HG02798 (cell line): ENCODE measurements at regions not wholly inside any gene's neighbourhood (a gene's known extent, or its start where the extent isn't known, plus 50 kb on each side); places are given as distances from the start of the nearest gene placed in this dataset.
"Not testable (repeated sequence)": the region's sequence is repeated elsewhere in the genome, so short reads cannot be mapped to it uniquely, and the experiment has no call there.

Experiments used
- ATAC-seq: cut with Tn5 transposase; IDR thresholded peaks from one replicate; pipeline ENCODE4 v1.9.1; 2021; ENCODE audit warnings: mild to moderate bottlenecking; ENCODE audit not compliant: unreplicated experiment, poor library complexity

DNA sequence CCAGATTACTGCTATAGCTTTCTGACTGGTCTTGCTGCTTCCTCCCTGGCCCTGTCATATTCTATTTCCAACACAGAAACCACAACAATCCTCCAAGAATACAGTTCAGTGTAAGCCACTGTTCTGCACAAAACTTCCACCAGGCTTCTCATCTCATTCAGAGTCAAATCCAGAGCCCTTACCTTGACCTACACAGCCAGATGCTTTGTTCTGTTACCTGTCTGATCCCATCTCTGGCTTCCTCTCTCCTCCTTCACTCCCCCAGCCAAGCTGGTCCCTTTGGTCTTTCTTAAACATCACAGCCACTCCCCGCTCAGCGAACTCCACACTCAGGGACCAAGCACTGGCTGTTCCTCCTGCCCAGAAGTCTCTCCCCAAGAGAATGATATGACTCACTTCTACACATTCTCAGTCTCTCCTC is 84.8 kb upstream of the BMP2K start:
- ATAC-seq, result no peak

DNA sequence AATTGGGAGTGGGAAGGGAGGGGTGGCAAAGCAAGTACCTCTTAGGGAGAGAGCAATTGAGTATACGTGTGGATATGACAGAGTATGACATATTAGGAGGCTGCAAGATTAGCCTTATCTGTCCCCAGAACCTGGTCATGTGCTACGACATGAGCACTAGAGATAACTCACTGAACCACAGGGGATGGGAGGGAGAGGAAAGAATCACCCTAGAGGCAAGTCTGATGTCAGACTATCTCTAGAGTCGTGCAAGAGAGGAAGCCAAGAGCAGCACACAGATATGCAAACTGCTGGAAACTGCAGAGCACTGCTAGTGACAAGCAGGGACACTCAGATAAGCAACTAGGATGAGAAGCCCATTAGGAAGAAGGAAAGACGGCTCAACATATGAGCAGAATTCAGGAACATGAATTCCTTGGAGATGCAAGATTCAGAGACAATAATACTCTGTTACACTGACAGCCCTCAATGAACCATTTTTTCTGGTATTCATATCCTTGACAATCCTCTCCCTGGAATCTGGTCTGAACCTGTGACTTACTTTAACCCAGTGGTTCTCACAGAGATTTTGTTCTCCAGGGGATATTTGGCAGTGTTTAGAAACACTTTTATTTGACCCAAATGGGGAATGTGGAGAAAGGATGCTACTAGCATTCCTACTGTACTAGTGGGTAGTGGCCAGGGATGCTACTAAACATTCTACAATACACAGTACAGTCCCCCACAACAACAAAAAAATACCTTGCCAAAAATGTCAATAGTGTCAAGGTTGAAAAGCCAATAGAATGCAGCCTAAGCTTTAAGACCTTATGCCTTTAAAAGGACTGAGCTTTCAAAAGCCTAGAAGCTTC is 84.0 kb upstream of the BMP2K start:
- ATAC-seq, result peak; percentile 74

DNA sequence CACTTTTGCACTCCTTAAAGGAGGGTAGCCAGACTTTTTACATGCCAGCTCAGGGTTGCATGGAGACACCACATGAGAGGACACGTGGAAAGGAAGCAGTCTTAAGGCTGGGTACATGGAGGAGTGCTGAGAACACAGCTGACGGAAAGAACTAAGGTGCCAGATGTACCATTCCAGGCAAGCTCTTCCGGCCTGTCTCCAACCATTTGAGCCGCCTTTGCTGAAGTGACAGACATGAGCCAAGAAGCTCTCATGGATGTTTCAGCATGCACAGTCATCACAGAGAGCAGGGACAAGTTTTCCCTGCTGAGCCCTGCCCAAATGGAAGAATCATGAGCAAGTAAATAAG is 83.4 kb upstream of the BMP2K start:
- no peak for ATAC-seq

DNA sequence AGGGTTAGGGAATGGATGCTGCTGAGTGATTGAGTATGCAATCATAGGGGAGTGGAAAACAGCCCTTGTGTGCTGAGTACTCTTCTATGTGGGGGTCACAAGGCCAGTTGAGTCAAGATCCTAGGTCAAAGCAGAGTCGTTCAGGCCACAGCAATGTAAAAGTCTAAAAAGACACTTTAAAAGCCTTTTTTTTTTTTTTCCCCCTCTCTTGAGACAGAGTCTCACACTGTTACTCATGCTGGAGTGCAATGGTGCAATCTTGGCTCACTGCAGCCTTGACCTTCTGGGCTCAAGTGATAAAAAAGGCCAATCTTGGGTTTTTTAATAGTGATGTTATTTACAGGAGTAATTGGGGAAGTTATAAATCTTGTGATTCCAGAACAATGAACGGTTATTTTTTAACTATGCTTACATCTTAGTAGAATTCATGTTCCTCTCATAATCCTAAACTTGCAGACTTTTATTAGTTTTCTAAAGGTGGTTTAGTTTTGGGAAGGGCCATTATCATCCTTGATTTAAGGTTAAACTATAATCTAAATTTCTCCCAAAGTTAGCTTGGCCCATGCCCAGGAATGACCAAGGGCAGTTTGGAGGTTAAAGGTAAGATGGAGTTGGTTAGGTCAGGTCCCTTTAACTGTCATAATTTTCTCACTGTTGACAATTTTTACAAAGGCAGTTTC is 82.2 kb upstream of the BMP2K start:
- ATAC-seq, result no peak

DNA sequence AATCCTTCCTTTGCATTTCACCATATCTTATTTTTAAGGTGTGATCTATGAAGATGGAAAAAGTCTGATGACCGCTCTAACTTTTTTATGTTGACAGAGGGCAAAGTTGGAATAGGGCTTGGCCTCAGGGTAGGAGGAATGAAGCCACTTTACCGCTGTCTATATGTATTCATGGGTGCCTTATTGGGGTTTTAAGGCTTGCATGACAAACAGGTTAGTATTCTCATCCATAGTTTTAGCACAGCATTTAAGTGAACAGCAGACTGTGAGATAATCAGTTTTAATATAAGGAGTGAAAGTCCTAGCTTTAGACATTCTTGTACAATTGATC is 81.7 kb upstream of the BMP2K start:
- no peak for ATAC-seq

DNA sequence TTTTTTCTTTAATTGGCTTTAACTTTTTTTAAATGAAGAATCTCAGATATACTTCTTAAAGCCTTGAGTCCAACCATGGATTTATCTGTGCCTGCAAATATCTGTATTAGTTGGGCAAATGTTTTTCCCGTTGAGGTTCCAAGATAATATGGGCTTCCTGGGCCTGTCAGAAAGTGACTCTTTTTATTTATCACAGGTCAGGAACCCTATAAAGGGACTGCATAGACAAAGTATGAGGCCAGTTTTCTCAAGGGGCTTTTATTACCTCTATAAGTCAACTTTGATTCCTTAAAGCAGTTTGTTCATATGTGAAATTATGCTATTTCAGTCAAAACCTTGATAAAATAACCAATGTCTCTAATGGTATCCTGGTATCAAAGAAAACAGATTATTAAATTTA is 80.2 kb upstream of the BMP2K start:
- ATAC-seq, result no peak

DNA sequence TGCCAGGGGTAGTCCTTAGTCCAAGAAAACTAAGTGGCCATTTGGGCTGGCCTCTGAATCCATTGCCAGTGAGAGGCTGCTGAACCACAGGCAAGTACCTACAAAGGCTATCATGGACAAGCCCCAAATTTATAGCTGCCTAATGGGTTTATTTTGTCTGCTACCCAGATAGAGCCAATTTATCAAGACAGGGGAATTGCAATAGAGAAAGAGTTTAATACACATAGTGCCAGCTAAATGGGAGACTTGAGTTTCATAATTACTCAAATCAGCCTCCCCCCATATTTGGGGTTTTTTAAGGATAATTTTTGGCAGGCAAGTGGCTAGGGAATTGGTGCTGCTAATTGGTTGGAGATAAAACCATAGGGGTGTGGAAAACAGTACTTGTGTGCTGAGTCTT is 73.1 kb upstream of the BMP2K start:
- ATAC-seq, result no peak

DNA sequence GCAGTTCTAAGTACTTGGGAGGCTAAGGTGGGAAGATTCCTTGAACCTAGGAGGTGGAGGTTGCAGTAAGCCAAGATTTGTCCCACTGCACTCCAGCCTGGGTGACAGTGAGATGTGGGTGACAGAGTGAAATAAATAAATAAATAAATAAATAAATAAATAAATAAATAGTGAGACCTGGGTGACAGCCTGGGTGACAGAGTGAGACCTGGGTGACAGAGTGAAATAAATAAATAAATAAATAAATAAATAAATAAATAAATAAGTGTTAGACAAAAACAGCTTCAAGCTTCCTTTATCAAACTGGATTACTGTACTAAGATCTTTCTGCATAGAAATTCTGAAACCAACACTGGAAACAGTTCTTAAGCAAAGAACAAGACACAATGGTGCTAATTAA is 71.8 kb upstream of the BMP2K start:
- ATAC-seq, result no peak

DNA sequence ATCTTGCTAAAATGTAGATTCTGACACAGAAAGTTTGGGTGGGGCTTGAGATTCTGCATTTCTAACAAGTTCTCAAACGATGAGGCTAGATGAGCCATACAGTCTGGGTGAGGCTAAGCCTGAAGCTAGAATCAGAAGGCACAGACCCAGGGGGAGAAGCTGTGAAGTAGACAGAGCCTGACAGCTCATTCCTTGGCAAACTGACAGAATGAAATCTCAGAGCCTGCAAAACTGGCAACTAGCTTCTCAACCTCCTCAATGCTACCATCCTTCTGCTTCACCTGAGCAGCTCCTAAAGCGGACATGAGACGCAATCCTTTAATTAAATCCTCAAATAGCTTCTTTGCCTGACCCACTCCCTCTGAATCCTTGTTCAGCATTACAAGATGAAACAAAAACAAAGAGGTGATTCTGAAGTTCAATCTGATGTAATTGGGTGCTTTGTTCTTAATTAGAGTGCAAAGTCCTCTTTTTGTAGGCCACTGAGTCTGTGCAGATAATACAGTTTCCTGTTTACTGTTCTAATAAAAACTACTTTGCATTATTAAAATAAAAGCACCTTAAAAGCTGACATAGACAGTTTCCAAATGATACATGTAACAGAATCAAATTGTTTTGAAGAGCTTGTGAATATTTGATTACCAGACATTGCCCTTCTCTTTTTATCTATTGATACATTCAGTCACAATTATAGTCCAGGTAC is 71.0 kb upstream of the BMP2K start:
- no peak for ATAC-seq

DNA sequence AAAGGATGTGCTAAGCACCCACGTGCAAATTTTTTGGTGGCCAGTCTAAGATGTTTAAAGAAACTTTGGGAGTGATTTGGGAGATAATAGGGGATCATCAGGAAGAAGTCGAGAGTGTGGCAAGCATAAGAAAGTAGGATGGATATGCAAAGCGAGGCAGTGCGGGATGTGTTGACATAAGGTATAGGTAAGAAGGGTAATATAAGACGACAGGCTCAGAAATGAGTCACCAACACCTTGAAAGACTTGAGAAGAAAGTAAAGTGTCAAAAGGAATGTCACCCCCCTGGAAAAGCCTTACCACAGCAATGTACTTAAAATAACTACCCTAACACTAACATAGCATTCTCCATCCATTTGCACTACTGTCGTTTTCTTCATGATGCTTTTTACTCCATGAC is 69.8 kb upstream of the BMP2K start:
- ATAC-seq, result no peak

DNA sequence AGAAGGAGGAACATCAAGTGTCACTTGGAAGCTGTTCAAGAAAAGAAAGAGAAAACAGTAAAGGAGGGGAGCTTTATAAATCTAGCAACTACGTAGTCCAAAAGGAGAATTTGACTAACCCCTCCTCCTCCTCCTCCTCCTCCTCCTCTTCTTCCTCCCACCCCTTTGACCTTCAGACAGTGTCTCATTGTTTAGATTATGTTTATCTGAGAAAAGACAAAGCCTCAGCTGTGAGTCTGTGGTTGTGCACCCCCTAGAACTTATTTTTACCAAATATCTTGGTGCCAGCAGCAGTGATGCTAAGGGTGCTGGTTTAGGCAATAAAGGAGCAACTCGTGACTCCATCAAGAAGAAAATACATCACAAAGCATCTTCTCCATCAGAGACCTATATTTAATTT is 68.9 kb upstream of the BMP2K start:
- peak; percentile 65 for ATAC-seq

DNA sequence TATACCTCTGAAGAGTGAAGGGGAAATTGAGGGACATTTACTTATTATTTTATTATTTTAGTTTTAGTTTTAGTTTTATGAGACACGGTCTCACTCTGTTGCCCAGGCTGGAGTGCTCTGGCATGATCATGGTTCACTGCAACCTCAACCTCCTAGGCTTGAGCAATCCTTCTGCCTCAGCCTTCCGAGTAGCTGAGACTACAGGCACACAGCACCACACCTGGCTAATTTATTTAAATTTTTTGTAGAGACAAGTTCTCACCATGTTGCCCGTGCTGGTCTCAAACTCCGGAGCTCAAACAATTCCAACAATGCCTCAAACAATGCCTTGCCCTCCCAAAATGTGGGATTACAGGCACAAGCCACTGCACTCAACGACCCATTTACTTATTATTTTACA is 68.4 kb upstream of the BMP2K start:
- ATAC-seq, result peak; percentile 60

DNA sequence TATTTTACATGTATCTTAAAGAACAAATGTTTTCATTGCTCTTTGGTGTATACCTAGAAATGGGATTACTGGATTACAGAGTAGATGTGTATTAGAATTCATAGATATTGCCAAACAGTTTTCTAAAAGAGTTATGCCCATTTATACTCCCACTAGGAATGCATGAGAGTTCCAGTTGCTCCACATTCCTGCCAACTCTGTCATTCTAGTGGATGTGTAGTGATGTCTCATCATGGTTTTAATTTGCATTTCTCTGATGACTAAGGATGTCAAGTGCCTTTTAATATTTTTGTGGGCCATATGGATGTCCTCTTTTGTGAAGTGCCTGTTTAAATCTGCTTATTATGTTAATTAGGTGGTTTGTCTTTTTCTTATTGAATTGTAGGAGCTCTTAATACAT is 65.6 kb upstream of the BMP2K start:
- ATAC-seq, result no peak

DNA sequence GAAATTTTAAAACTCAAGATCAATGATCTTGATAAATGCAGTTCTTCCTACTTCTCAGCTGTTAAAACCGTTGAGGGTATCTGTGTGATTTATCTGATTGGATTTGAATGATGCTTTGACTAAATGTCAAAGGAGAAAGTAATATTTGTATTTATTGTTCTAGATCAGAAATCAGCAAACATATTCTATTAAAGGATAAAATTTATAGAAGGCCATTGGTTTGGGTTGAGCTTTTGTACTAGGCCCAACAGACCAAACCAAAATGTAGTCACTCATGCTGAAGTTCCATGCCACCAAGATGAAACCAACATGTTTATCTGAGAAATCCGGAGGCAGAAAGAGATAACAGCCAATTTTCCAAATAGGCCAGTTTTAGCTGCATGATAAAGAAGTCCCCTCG is 64.5 kb upstream of the BMP2K start:
- no peak for ATAC-seq

DNA sequence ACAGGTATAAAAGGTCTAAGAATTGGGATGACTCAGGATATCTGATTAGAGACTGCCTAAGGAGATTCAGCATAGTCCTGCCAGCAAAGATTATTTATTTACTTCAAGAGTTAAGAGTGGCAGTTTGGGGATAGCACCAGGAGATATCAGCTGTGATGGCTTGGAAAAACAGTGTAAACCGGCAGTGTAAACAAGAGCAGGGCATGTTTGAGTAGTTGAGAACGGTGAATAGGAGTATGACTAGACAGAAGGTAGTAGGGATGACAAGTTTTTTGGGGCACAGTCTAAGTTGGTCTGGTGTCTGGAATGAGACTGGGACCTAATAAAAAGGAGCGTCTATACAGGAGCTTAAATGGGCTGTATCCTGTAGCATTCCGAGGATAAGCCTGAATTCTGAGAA is 61.6 kb upstream of the BMP2K start:
- not testable (repeated sequence) for ATAC-seq

DNA sequence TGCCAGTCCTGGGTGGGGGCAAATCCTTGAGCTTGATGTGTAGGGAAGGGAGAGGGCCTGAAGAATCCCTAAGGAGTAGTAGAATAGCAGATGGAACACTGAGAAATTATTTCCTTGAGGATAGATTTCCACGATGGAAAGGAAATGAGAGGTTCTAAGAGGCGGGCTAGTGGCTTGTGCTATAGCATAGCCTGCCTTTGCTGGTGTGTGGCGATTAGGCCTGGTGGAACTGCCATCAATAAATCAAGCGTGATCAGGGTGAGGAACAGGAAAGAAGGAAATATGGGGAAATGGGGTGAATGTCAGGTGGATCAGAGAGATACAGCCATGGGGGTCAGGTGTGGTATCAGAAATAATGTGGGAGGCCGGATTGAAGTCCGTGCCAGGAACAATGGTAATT is 60.8 kb upstream of the BMP2K start:
- ATAC-seq, result not testable (repeated sequence)

DNA sequence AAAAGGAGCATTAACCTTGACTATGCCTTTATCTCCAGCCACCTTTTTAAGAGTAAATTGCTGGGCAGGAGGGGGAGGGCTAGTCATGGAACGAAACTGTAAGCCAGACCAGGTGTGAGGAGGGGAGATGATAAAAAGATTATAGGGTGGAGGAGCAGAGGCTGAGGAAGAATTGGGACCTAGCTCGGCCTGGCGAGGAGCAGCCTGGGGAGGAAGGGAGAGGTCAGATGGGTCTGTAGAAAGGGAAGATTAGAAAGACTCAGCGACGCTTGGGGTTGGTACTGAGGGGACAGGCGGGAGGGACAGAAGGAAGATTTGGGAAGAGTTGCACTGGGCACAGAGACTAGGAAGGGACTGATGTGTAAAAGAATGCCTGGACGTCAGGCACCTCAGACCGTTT is 58.4 kb upstream of the BMP2K start:
- not testable (repeated sequence) for ATAC-seq

DNA sequence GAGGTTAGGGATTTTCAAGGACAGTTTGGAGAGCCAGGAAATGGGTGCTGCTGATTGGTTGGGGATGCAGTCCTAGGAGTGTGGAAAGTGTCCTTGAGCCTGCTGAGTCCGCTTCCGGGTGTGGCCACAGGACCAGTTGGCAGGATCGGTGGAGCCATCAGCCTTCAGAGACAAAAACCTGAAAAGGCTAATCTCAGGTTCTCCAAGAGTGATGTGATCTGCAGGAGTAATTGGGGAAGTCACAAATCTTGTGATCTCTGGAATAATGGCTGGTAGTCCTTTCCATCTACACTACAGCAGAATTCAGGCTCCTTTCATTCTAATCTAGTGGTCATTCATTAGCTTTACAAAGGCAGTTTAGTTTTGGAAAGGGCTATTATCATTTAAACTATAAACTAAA is 55.9 kb upstream of the BMP2K start:
- no peak for ATAC-seq

DNA sequence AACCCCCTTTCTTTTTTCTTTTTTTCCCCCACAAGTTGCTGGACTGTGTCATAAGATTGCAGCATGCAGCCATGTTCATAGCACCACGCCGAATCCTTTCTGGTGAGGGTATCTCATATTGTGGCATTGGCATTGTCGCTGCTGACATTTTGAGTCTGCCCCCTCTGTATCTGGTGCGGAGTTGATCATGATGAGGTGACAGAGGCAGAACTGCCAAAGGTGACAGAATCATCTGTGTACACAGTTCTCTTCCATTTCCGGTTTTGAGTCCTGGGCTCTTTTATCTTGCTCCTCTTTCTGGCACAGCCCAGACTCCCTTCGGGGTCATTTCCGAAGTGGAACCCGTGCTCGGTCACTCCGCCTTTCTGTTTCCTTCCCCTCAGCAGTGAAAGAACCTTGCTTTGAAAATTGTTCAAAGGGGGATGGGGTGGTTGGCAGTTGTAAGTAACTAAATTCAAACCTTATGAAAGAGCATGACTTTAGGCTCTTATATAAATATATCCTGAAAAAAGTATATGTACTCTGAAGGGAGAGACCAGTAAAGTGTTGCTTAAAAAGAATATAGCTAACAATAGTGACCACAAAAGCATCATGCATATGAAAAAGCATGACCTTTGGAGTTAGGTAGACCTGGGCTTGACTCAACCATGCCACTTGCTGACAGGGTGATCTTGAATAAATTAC is 55.0 kb upstream of the BMP2K start:
- peak; percentile 72 for ATAC-seq

DNA sequence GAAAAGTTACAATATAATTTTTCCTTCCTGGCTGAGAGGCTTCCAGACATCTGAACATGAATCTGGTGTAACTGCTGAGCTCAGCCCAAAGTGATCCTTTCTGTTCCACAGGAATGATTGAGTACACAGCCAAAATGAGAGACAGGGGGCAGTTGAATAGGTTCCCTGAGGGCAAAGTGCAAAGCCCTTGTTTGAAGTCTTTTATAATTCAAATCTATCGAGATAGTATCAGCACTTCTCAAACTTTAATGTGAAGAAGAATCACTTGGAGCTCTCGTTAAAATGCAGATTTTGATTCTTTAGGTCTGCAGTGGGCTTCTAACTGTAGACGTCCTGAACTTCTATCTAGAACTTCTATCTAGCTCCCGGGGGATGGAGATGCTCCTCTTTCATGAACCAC is 54.4 kb upstream of the BMP2K start:
- ATAC-seq, result peak; percentile 20

DNA sequence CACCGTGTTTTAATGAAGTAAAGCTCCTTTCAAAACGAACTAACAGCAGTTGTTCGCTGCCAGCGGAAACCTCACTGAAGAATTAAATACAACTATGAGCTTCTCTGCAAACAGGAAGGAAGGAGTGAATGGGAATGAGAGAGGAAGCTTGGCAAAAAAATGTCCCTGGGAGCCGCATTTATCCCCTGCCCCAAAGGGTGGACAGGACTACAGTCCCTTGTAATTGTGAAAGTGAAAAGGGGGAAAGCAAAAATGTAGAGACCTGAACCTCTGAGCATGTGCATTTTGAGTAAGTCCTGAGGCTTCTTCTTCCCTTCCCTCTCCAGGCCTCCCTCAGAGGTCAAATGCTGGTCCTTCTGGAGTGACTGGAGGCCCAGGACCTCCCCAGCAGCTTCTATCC is 53.8 kb upstream of the BMP2K start:
- no peak for ATAC-seq
